Prostate gland (tissue), 2 donors: ENCODE measurements at regions not wholly inside any gene's neighbourhood (a gene's known extent, or its start where the extent isn't known, plus 50 kb on each side); places are given as distances from the start of the nearest gene placed in this dataset.

Experiments used
- DNase-seq: peaks from one replicate; pipeline ENCODE4 v3.0.0-alpha.2; 2019; ENCODE audit warnings: low spot score
- H3K27ac ChIP-seq, 2 donors: fragments of 200-600 bp; sonication (generic); 2 replicates each; pipeline ENCODE4 v1.5.1; 2017 to 2019
- H3K27me3 ChIP-seq: fragments of 200-600 bp; sonication (generic); replicated peaks from 2 replicates; pipeline ENCODE4 v1.5.1; 2019; ENCODE audit not compliant: insufficient read depth
- H3K36me3 ChIP-seq, 2 donors: fragments of 200-600 bp; sonication (generic); 1 replicate in 1 of 2; 2 replicates in 1 of 2; pipeline versions ENCODE4 v1.5.1 to v1.8.1; 2017 to 2019
- H3K4me1 ChIP-seq: fragments of 200-600 bp; sonication (generic); replicated peaks from 2 replicates; pipeline ENCODE4 v1.5.1; 2019
- H3K4me3 ChIP-seq, 2 donors: fragments of 200-600 bp; sonication (generic); 2 replicates each; pipeline ENCODE4 v1.5.1; 2017 to 2019
- H3K9me3 ChIP-seq: fragments of 200-600 bp; sonication (generic); 2 replicates; pipeline ENCODE4 v1.5.1; 2017
- POLR2A ChIP-seq: fragments of 450-650 bp; IDR thresholded peaks from one replicate; pipeline ENCODE4 v1.6.1; 2016; ENCODE audit warnings: antibody characterized with exemption, mild to moderate bottlenecking
- POLR2AphosphoS5 ChIP-seq: sonication (generic); formaldehyde crosslinking; IDR thresholded peaks from one replicate; pipeline ENCODE4 v1.6.1; 2017; ENCODE audit warnings: antibody characterized with exemption
- WGBS: methylation state at CpG from one replicate; pipeline ENCODE4 v1.1.5; 2018; 5-methylcytosine and 5-hydroxymethylcytosine counted together
- intact Hi-C: fragments of 100-400 bp; cut with DNase I; formaldehyde crosslinking; loops from one replicate; pipeline ENCODE4 v1.14.2; 2022
- TF ChIP-seq, protein P1 (sequence below), 4 experiments: fragments of 200-600 bp in 2 of 4; fragments of 450-650 bp in 2 of 4; sonication (generic) in 2 of 4; IDR thresholded peaks; 1 replicate in 3 of 4; 2 replicates in 1 of 4; pipeline ENCODE4 v1.5.1; 2016 to 2019; ENCODE audit warnings: antibody characterized with exemption in 4 of 4, mild to moderate bottlenecking in 2 of 4, moderate library complexity in 2 of 4

GRCh38 chr1:68585351-68585750 is 88.5 kb upstream of the DEPDC1 start:
- WGBS, result 35% methylated on average over 2 of the region's 2 CpGs
- Histone ChIP-seq H3K4me1 (no peaks in the 10 kb centered on the region), H3K4me3 (no peak overlapping the region), H3K27ac (no peak overlapping the region), H3K36me3 (no peaks in the 10 kb centered on the region), H3K27me3 (no peaks in the 10 kb centered on the region), H3K9me3 (no peaks in the 10 kb centered on the region)
- intact Hi-C loops, result no loop called here
- no peak for DNase-seq
- TF ChIP-seq, protein P1, sequence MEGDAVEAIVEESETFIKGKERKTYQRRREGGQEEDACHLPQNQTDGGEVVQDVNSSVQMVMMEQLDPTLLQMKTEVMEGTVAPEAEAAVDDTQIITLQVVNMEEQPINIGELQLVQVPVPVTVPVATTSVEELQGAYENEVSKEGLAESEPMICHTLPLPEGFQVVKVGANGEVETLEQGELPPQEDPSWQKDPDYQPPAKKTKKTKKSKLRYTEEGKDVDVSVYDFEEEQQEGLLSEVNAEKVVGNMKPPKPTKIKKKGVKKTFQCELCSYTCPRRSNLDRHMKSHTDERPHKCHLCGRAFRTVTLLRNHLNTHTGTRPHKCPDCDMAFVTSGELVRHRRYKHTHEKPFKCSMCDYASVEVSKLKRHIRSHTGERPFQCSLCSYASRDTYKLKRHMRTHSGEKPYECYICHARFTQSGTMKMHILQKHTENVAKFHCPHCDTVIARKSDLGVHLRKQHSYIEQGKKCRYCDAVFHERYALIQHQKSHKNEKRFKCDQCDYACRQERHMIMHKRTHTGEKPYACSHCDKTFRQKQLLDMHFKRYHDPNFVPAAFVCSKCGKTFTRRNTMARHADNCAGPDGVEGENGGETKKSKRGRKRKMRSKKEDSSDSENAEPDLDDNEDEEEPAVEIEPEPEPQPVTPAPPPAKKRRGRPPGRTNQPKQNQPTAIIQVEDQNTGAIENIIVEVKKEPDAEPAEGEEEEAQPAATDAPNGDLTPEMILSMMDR (IDR thresholded peaks at IDR 0.05), result no peak
- TF ChIP-seq POLR2AphosphoS5 (no peak), POLR2A (no peak)

- Histone ChIP-seq H3K4me3 (no peak overlapping the region), H3K4me1 (no peaks in the 10 kb centered on the region), H3K36me3 (no peaks in the 10 kb centered on the region), H3K27ac (no peak overlapping the region), H3K9me3 (no peaks in the 10 kb centered on the region), H3K27me3 (no peaks in the 10 kb centered on the region)
- DNase-seq, result no peak
- intact Hi-C loops, result no loop called here
- TF ChIP-seq, protein P1 (IDR thresholded peaks at IDR 0.05), result no peak
- TF ChIP-seq POLR2AphosphoS5, result no peak
These were observed 89.9 kb upstream of the DEPDC1 start for GRCh38 chr1:68586766-68587165.

DNA sequence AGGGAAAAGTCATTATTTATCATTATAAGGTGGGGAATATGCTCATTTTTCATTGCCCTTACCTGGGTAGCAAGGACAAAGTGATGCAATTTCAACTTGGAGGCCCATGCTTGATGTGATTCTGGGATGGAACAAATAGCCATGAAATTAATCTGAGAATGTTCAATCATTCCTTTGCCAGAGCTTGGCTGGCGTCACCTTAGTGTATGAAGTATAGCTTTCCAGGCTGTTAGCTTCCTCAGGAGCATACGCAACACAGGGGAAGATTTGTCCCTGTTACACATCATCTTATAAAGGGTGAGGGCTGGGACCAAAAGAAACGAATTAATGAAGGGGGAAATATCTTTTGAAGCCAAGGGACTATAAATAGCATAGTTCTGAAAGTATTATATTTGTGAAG is 91.4 kb upstream of the DEPDC1 start:
- intact Hi-C loops, result no loop called here
- WGBS, result 69% methylated on average over 3 of the region's 3 CpGs
- Histone ChIP-seq H3K27me3 (no peaks in the 10 kb centered on the region), H3K4me1 (no peaks in the 10 kb centered on the region), H3K9me3 (no peaks in the 10 kb centered on the region), H3K36me3 (no peaks in the 10 kb centered on the region), H3K4me3 (no peak overlapping the region), H3K27ac (no peak overlapping the region)
- TF ChIP-seq, protein P1 (IDR thresholded peaks at IDR 0.05), result no peak
- TF ChIP-seq POLR2AphosphoS5 (no peak), POLR2A (no peak)
- no peak for DNase-seq

GRCh38 chr1:68590473-68590872 is 93.6 kb upstream of the DEPDC1 start:
- intact Hi-C loops, result loop anchor here (5.0 kb wide), 1 partner anchor 118 kb away; no protein-coding TSS in a partner anchor
- WGBS, result 87% methylated on average over 1 of the region's 1 CpG
- no peak for DNase-seq
- H3K4me1 ChIP-seq, result no peaks in the 10 kb centered on the region
- no peak for TF ChIP-seq POLR2A
- TF ChIP-seq POLR2AphosphoS5, result no peak
- TF ChIP-seq, protein P1 (IDR thresholded peaks at IDR 0.05), result peak in 1 of 4 experiments; percentile 6
- no peak overlapping the region for H3K27ac ChIP-seq
- no peaks in the 10 kb centered on the region for H3K9me3 ChIP-seq
- H3K36me3 ChIP-seq, result no peaks in the 10 kb centered on the region
- no peak overlapping the region for H3K4me3 ChIP-seq
- H3K27me3 ChIP-seq, result no peaks in the 10 kb centered on the region

DNA sequence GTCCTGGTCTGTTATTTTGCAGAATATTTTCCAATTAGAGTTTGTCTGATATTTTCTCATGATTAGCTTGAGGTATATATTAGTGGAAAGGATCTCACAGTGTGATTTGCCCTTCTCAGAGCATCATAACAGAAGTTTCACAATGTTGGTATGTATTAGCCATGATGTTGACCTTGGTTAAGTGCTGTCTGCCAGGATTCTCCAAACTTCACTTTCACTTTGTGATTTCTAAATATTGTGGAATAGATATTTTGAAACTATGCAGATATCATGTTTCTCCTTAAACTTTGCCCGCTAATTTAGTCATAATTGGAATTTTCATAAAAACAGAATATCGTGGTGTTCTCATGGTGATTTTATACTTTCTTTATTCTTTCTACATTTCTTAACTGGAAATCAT is 98.0 kb upstream of the DEPDC1 start:
- Histone ChIP-seq H3K4me3 (no peak overlapping the region), H3K27me3 (no peaks in the 10 kb centered on the region), H3K36me3 (no peaks in the 10 kb centered on the region), H3K27ac (no peak overlapping the region), H3K4me1 (no peaks in the 10 kb centered on the region), H3K9me3 (no peaks in the 10 kb centered on the region)
- TF ChIP-seq, protein P1 (IDR thresholded peaks at IDR 0.05), result no peak
- no peak for TF ChIP-seq POLR2A
- TF ChIP-seq POLR2AphosphoS5, result no peak
- WGBS, result 88% methylated on average over 2 of the region's 2 CpGs
- intact Hi-C loops, result loop anchor here (5.0 kb wide), 1 partner anchor 123 kb away; no protein-coding TSS in a partner anchor
- no peak for DNase-seq
